ENCODE measurements at regions not wholly inside any gene's neighbourhood (a gene's known extent, or its start where the extent isn't known, plus 50 kb on each side); places are given as distances from the start of the nearest gene placed in this dataset.
"Not testable (repeated sequence)": the region's sequence is repeated elsewhere in the genome, so short reads cannot be mapped to it uniquely, and the experiment has no call there.

DNA sequence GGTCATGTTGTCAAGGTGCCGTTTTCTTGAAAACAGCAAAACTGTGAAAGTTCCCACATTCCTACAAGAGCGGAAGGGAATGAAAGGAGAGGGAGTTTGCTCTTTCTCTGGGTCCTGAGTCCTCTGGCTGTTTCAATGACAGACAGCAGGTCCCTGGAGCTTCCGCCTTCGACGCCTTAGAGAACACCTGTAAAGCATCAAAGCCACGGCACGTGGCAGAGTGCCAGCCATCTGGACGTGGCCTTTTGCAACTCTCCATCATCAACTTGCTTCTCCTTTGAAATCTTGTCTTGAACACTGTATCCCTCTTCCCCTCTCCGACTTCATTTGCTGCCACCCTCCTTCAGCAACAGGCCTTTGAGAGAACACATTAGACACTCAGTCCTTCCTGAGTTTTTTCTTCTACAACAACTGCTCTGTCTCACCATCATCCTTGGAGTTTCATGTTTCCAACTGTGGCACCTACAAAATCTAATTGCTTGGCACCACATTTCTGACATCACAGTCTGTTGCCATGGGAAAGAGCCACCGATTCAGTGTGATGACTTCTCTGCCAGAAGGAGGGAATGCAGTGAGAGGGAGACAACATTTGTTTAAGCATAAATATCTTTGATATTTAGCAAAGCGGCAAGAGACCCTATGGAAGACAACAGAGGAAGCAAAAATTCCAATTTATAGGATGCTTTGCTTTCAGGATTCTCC is 204.9 kb upstream of the PTER start:
- Histone ChIP-seq H3K36me3 (ENCODE audit: control insufficient read depth, insufficient read depth, low read length) (no peaks in the 10 kb centered on the region), H3K4me3 (ENCODE audit: low read depth, low read length) (no peak overlapping the region), H3K27me3 (ENCODE audit: control insufficient read depth, insufficient read depth, low read length) (no peaks in the 10 kb centered on the region)
- ChIA-PET POLR2A (no interaction called here), CTCF (no interaction called here)
- no peak for DNase-seq (ENCODE audit: low read depth)
- TF ChIP-seq, protein P1, sequence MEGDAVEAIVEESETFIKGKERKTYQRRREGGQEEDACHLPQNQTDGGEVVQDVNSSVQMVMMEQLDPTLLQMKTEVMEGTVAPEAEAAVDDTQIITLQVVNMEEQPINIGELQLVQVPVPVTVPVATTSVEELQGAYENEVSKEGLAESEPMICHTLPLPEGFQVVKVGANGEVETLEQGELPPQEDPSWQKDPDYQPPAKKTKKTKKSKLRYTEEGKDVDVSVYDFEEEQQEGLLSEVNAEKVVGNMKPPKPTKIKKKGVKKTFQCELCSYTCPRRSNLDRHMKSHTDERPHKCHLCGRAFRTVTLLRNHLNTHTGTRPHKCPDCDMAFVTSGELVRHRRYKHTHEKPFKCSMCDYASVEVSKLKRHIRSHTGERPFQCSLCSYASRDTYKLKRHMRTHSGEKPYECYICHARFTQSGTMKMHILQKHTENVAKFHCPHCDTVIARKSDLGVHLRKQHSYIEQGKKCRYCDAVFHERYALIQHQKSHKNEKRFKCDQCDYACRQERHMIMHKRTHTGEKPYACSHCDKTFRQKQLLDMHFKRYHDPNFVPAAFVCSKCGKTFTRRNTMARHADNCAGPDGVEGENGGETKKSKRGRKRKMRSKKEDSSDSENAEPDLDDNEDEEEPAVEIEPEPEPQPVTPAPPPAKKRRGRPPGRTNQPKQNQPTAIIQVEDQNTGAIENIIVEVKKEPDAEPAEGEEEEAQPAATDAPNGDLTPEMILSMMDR (IDR thresholded peaks at IDR 0.05; ENCODE audit: insufficient read depth, low read depth, low read length) = no peak

DNA sequence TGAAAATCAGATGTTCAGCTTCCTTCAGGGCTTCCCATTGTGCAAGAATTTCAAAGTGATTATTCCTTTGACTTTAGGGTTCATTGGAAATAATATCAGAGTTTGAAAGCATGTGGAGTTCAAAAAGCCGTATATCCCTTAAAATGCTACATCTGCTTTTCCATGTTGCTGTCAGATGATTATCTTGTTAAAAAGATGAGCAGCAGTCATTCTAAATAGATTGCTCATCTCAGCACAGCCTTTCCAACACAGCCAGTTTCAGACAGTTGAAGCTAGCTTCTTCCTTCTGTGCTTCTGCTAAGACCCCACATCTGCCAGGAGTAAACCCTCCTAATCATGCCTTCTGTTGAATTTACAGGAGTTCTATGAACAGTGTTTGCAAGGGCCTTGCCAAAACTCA is 204.4 kb upstream of the PTER start:
- no peaks in the 10 kb centered on the region for H3K27me3 ChIP-seq (ENCODE audit: control insufficient read depth, insufficient read depth, low read length)
- ChIA-PET POLR2A (no interaction called here), CTCF (no interaction called here)
- no peak overlapping the region for H3K4me3 ChIP-seq (ENCODE audit: low read depth, low read length)
- DNase-seq (ENCODE audit: low read depth) = no peak
- H3K36me3 ChIP-seq (ENCODE audit: control insufficient read depth, insufficient read depth, low read length) = no peaks in the 10 kb centered on the region
- TF ChIP-seq, protein P1 (IDR thresholded peaks at IDR 0.05; ENCODE audit: insufficient read depth, low read depth, low read length) = no peak

DNA sequence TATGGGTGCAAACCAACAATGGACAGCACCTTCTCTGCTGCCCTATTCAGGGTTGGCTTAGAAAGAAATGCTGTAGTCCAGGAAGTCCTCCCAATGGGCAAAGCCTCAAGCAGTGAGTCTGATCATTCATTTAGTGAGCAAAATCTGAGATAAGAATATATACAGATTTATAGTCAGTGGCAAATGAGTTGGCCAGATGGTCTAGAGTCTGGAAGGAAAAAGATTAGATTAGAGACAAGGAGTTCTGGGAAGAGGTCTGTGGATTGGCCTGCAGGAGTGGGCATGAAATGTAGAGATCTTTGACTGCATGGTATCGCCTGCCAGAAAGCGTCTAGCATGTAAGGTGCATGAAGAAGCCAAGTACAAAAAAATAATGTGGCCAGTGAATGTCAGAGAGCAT is 201.9 kb upstream of the PTER start:
- Histone ChIP-seq H3K36me3 (ENCODE audit: control insufficient read depth, insufficient read depth, low read length) (no peaks in the 10 kb centered on the region), H3K4me3 (ENCODE audit: low read depth, low read length) (no peak overlapping the region), H3K27me3 (ENCODE audit: control insufficient read depth, insufficient read depth, low read length) (no peaks in the 10 kb centered on the region)
- DNase-seq (ENCODE audit: low read depth) = no peak
- TF ChIP-seq, protein P1 (IDR thresholded peaks at IDR 0.05; ENCODE audit: insufficient read depth, low read depth, low read length) = no peak
- POLR2A ChIA-PET = no interaction called here
- CTCF ChIA-PET = no interaction called here

DNA sequence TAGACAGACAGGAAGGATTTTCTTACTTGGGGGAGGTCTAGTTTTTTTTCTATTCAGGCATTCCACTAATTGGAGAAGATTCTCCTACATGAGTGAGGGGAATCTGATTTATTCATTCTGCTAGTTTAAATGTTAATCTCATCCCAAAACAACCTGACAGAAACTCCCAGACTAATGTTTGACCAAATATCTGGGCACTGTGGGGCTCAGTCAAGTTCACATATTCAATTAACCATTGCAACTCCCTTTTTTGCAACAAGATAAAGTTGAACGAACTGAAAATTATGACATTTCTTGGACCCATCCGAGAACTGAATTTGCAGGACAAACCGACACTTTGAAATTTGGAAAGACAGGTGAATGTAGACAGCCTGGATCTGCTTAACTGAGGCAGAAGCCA is 194.4 kb upstream of the PTER start:
- DNase-seq (ENCODE audit: low read depth) = no peak
- CTCF ChIA-PET = no interaction called here
- H3K4me3 ChIP-seq (ENCODE audit: low read depth, low read length) = no peak overlapping the region
- TF ChIP-seq, protein P1 (IDR thresholded peaks at IDR 0.05; ENCODE audit: insufficient read depth, low read depth, low read length) = no peak
- no peaks in the 10 kb centered on the region for H3K36me3 ChIP-seq (ENCODE audit: control insufficient read depth, insufficient read depth, low read length)
- POLR2A ChIA-PET = no interaction called here
- H3K27me3 ChIP-seq (ENCODE audit: control insufficient read depth, insufficient read depth, low read length) = no peaks in the 10 kb centered on the region

DNA sequence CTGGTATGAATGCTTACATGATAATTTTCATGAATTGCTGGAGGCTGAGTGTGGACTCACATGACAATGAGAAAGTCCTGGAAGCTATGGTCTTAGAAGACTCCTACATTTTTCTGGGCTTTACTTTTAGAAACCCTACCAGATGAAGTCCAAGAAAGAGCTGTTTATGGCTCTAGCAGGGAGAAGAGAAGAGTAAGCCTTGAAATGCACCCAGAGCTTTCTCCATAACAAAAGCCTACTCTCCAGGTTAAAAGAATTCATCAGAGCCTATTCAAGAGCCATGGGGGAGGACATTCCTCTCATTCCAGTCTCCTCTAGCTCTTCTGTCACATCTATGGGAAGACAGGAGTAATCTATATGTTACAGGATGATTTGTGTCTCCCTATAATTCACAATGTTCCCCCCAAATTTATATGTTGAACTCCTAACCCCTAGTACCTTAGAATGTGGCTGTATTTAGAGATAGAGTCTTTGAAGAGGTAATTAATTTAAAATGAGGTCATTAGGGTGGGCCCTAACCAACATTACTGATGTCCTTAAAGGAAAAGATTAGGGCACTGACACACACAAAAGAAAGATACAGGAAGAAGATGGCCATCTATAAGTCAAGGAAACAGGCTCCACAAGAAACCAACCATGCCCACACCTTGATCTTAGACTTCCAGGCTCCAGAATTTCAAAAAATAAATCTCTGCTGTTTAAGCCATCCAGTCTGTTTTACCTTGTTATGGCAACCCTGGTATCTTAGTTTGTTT is 193.8 kb upstream of the PTER start:
- ChIA-PET CTCF (interaction anchor here (0.6 kb wide), 1 partner anchor 26 kb away, joined by 3 read pairs; no protein-coding TSS in a partner anchor), POLR2A (no interaction called here)
- DNase-seq (ENCODE audit: low read depth) = no peak
- TF ChIP-seq, protein P1 (IDR thresholded peaks at IDR 0.05; ENCODE audit: insufficient read depth, low read depth, low read length) = no peak
- Histone ChIP-seq H3K27me3 (ENCODE audit: control insufficient read depth, insufficient read depth, low read length) (no peaks in the 10 kb centered on the region), H3K36me3 (ENCODE audit: control insufficient read depth, insufficient read depth, low read length) (no peaks in the 10 kb centered on the region), H3K4me3 (ENCODE audit: low read depth, low read length) (no peak overlapping the region)

DNA sequence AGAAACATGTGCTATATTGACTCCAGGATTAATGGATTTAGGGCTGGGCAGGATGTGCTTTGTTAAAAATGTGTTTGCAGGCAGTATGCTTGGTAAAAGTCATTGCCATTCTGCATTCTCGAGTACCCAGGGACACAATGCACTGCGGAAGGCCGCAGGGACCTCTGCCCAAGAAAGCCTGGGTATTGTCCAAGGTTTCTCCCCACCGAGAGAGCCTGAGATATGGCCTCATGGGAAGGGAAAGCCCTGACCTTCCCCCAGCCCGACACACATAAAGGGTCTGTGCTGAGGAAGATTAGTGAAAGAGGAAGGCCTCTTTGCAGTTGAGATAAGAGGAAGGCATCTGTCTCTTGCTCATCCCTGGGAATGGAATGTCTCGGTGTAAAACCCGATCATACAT is 186.7 kb upstream of the PTER start:
- DNase-seq (ENCODE audit: low read depth); H3K27me3 ChIP-seq (ENCODE audit: control insufficient read depth, insufficient read depth, low read length); H3K4me3 ChIP-seq (ENCODE audit: low read depth, low read length); CTCF ChIA-PET; POLR2A ChIA-PET; H3K36me3 ChIP-seq (ENCODE audit: control insufficient read depth, insufficient read depth, low read length): not testable (repeated sequence)
